OCI-LY1 (cell line): ENCODE measurements at regions not wholly inside any gene's neighbourhood (a gene's known extent, or its start where the extent isn't known, plus 50 kb on each side); places are given as distances from the start of the nearest gene placed in this dataset.

ENCODE experiments used
- H2AFZ ChIP-seq: fragments of 200-600 bp; sonication (generic), shearing (Covaris generic); 2 replicates; pipeline ENCODE4 v1.6.0; 2014; ENCODE audit warnings: antibody characterized with exemption, mild to moderate bottlenecking, low read length
- H3F3A ChIP-seq: fragments of 200-600 bp; sonication (generic), shearing (Covaris generic); 2 replicates; pipeline ENCODE4 v1.6.0; 2014; ENCODE audit warnings: mild to moderate bottlenecking, antibody characterized with exemption, low read length, moderate library complexity; ENCODE audit not compliant: insufficient read depth
- H3K27ac ChIP-seq: fragments of 200-600 bp; sonication (generic); 2 replicates; pipeline ENCODE4 v1.5.1; 2014; ENCODE audit warnings: low read length, mixed run types, mild to moderate bottlenecking, low read depth; ENCODE audit not compliant: poor library complexity, severe bottlenecking
- H3K27me3 ChIP-seq: fragments of 200-600 bp; sonication (generic); 2 replicates; pipeline ENCODE4 v1.6.0; 2014; ENCODE audit warnings: antibody characterized with exemption, mild to moderate bottlenecking, low read length, moderate library complexity; ENCODE audit not compliant: insufficient read depth
- H3K36me3 ChIP-seq: fragments of 200-600 bp; sonication (generic); 2 replicates; pipeline ENCODE4 v1.6.1; 2014; ENCODE audit warnings: mild to moderate bottlenecking, antibody characterized with exemption, low read length, moderate library complexity, mixed read lengths; ENCODE audit not compliant: insufficient read depth
- H3K4me1 ChIP-seq: fragments of 200-600 bp; sonication (generic); 2 replicates; pipeline ENCODE4 v1.5.1; 2014; ENCODE audit warnings: mild to moderate bottlenecking, low read length, moderate library complexity; ENCODE audit not compliant: insufficient read depth, severe bottlenecking
- H3K4me2 ChIP-seq: fragments of 200-600 bp; sonication (generic), shearing (Covaris generic); 2 replicates; pipeline ENCODE4 v1.6.1; 2014; ENCODE audit warnings: low read length
- H3K4me3 ChIP-seq: fragments of 200-600 bp; sonication (generic); 2 replicates; pipeline ENCODE4 v1.5.1; 2014; ENCODE audit warnings: low read length, low read depth, mild to moderate bottlenecking, mixed read lengths; ENCODE audit not compliant: poor library complexity, severe bottlenecking
- H3K79me2 ChIP-seq: fragments of 200-600 bp; shearing (Covaris generic); 2 replicates; pipeline ENCODE4 v1.6.1; 2016; ENCODE audit warnings: mixed run types, low read length, mixed read lengths; ENCODE audit not compliant: insufficient read depth
- H3K9ac ChIP-seq: fragments of 200-600 bp; sonication (generic), shearing (Covaris generic); 2 replicates; pipeline ENCODE4 v1.6.1; 2014; ENCODE audit warnings: mild to moderate bottlenecking, low read length, mixed read lengths
- H3K9me2 ChIP-seq: fragments of 200-600 bp; sonication (generic), shearing (Covaris generic); 2 replicates; pipeline ENCODE4 v1.6.1; 2014; ENCODE audit warnings: low read depth, mild to moderate bottlenecking, low read length, mixed read lengths
- H3K9me3 ChIP-seq: fragments of 200-600 bp; shearing (Covaris generic); 2 replicates; pipeline ENCODE4 v1.6.1; 2014; ENCODE audit warnings: low read length, mixed read lengths
- H4K20me1 ChIP-seq: fragments of 200-600 bp; sonication (generic), shearing (Covaris generic); 2 replicates; pipeline ENCODE4 v1.6.0; 2016; ENCODE audit warnings: mild to moderate bottlenecking, low read length; ENCODE audit not compliant: insufficient read depth
- CTCF ChIP-seq: fragments of 200-600 bp; sonication (generic), shearing (Covaris generic); IDR thresholded peaks from 2 replicates; pipeline ENCODE4 v1.5.1; 2017; ENCODE audit warnings: mild to moderate bottlenecking, antibody characterized with exemption, low read length, moderate library complexity, mixed read lengths
- EZH2 ChIP-seq: fragments of 200-600 bp; sonication (generic), shearing (Covaris generic); IDR thresholded peaks from 2 replicates; pipeline ENCODE4 v1.8.0; 2017; ENCODE audit warnings: borderline replicate concordance, mixed run types, mild to moderate bottlenecking, antibody characterized with exemption, low read length, moderate library complexity, mixed read lengths

- H3K4me2 ChIP-seq = no peak overlapping the region
- H2AFZ ChIP-seq = no peak overlapping the region
- H3K9ac ChIP-seq = no peak overlapping the region
- H3F3A ChIP-seq = no peaks in the 10 kb centered on the region
- no peaks in the 10 kb centered on the region for H3K9me3 ChIP-seq
- no peak overlapping the region for H3K27ac ChIP-seq
- H3K36me3 ChIP-seq = no peaks in the 10 kb centered on the region
- H3K4me3 ChIP-seq = no peak overlapping the region
- no peaks in the 10 kb centered on the region for H3K27me3 ChIP-seq
- H4K20me1 ChIP-seq = no peaks in the 10 kb centered on the region
- H3K9me2 ChIP-seq = no peaks in the 10 kb centered on the region
- no peaks in the 10 kb centered on the region for H3K4me1 ChIP-seq
- TF ChIP-seq EZH2 = no peak
- TF ChIP-seq CTCF = no peak
- H3K79me2 ChIP-seq = no peaks in the 10 kb centered on the region
These were observed 234.1 kb downstream of the FOXL1 start for GRCh38 chr16:86812363-86812970.

DNA sequence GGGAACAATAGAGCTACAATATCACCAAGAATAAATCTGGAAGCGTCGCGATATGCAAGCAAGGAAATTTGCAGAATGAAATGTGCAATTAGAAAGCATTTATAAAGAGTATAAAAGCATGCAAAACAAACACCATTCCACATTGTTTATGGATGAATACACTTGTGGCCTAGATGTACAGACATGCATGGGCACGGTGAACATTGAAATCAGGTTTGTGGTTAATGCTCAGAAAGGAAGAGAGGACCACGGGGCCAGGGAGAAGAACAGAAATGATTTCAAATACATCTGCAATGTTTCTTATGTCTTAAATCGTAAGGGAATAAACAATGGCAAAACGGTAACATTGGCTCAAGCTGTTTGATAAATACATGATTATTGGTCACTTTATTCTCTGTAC lies 235.9 kb downstream of the FOXL1 start:
- Histone ChIP-seq H3K9me3 (no peaks in the 10 kb centered on the region), H4K20me1 (no peaks in the 10 kb centered on the region), H3F3A (no peaks in the 10 kb centered on the region), H2AFZ (no peak overlapping the region), H3K9me2 (no peaks in the 10 kb centered on the region), H3K4me2 (no peak overlapping the region), H3K79me2 (no peaks in the 10 kb centered on the region), H3K9ac (no peak overlapping the region), H3K36me3 (no peaks in the 10 kb centered on the region), H3K27ac (no peak overlapping the region), H3K4me3 (no peak overlapping the region), H3K27me3 (no peaks in the 10 kb centered on the region), H3K4me1 (no peaks in the 10 kb centered on the region)
- TF ChIP-seq EZH2 (no peak), CTCF (no peak)

GRCh38 chr16:86816930-86817625 lies 238.7 kb downstream of the FOXL1 start:
- Histone ChIP-seq H4K20me1 (no peaks in the 10 kb centered on the region), H2AFZ (no peak overlapping the region), H3K4me1 (no peaks in the 10 kb centered on the region), H3K9me3 (no peaks in the 10 kb centered on the region), H3K4me2 (no peak overlapping the region), H3K79me2 (no peaks in the 10 kb centered on the region), H3F3A (no peaks in the 10 kb centered on the region), H3K36me3 (no peaks in the 10 kb centered on the region), H3K27ac (no peak overlapping the region), H3K9me2 (no peaks in the 10 kb centered on the region), H3K9ac (no peak overlapping the region), H3K4me3 (no peak overlapping the region), H3K27me3 (no peaks in the 10 kb centered on the region)
- TF ChIP-seq CTCF (no peak), EZH2 (no peak)
